ENCODE measurements at regions not wholly inside any gene's neighbourhood (a gene's known extent, or its start where the extent isn't known, plus 50 kb on each side); places are given as distances from the start of the nearest gene placed in this dataset.

GRCh38 chr18:26652501-26652900 lies 104.1 kb upstream of the KCTD1 start:
- in situ Hi-C loops (cut with HindIII; ENCODE audit: low sequenced_read_pairs): no loop called here
- no peak for DNase-seq (ENCODE audit: low read depth)
- no peak for TF ChIP-seq CTCF (IDR thresholded peaks at IDR 0.05; ENCODE audit: low read depth, low read length, missing control alignments)
- no peak overlapping the region for H3K4me3 ChIP-seq (ENCODE audit: low read depth, low read length)

- no peak for DNase-seq (ENCODE audit: low read depth)
- TF ChIP-seq CTCF (IDR thresholded peaks at IDR 0.05; ENCODE audit: low read depth, low read length, missing control alignments): no peak
- in situ Hi-C loops (cut with HindIII; ENCODE audit: low sequenced_read_pairs): no loop called here
- no peak overlapping the region for H3K4me3 ChIP-seq (ENCODE audit: low read depth, low read length)
Observed at GRCh38 chr18:26650310-26651268, 102.2 kb upstream of the KCTD1 start.

- no peak for DNase-seq (ENCODE audit: low read depth)
- TF ChIP-seq CTCF (IDR thresholded peaks at IDR 0.05; ENCODE audit: low read depth, low read length, missing control alignments): no peak
- H3K4me3 ChIP-seq (ENCODE audit: low read depth, low read length): no peak overlapping the region
- in situ Hi-C loops (cut with HindIII; ENCODE audit: low sequenced_read_pairs): no loop called here
Observed at GRCh38 chr18:26649193-26649543, 100.8 kb upstream of the KCTD1 start.

DNA sequence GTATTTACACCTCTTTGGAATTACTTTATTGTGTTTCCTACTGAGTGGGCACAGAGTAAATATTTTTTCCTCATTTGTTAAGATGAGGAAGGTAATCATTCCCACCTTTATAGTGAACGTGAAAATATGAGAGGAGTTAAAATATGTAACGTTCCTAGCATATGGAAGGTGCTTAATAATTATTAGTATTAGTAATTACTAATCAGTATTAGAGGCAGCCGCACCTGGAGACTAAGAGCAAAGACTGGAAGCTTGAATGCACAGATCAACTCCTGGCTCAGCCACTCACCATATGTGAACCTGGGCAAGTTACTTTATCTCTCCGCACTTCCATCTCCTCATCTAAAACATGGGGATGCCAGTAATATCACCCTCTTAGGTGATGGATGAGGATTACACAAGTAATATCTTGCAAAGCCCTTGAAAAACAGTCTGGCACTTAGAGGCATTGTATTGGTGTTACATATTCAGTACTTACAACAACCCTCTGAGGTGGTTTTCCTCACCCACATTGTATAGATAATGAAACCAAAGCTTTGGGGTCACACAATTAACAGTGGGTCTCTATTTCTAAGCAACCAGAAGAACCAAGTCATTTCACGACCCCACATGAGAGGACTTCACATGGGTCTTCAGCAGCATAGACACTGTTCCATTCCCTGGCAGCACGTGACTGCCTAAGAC lies 100.3 kb upstream of the KCTD1 start:
- no peak for TF ChIP-seq CTCF (IDR thresholded peaks at IDR 0.05; ENCODE audit: low read depth, low read length, missing control alignments)
- H3K4me3 ChIP-seq (ENCODE audit: low read depth, low read length): no peak overlapping the region
- in situ Hi-C loops (cut with HindIII; ENCODE audit: low sequenced_read_pairs): no loop called here
- no peak for DNase-seq (ENCODE audit: low read depth)

DNA sequence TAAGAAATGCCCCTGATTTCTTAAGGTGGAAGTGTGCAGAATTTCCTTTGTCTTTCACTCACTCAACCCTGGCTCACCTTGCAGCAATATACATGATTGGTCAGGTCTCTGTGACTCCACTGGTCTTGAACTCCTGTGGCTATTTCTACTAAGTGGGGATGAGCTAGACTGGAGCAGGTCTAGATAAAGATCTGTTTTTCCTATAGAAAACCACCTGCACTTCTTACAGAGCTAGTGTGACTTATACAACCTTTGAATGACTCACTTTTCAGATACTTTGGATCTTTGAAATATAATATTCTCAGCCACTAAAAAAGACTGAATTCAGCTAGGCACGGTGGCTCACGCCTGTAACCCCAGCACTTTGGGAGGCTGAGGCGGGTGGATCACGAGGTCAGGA lies 98.5 kb upstream of the KCTD1 start:
- no peak for TF ChIP-seq CTCF (IDR thresholded peaks at IDR 0.05; ENCODE audit: low read depth, low read length, missing control alignments)
- no peak overlapping the region for H3K4me3 ChIP-seq (ENCODE audit: low read depth, low read length)
- DNase-seq (ENCODE audit: low read depth): no peak
- in situ Hi-C loops (cut with HindIII; ENCODE audit: low sequenced_read_pairs): no loop called here

DNA sequence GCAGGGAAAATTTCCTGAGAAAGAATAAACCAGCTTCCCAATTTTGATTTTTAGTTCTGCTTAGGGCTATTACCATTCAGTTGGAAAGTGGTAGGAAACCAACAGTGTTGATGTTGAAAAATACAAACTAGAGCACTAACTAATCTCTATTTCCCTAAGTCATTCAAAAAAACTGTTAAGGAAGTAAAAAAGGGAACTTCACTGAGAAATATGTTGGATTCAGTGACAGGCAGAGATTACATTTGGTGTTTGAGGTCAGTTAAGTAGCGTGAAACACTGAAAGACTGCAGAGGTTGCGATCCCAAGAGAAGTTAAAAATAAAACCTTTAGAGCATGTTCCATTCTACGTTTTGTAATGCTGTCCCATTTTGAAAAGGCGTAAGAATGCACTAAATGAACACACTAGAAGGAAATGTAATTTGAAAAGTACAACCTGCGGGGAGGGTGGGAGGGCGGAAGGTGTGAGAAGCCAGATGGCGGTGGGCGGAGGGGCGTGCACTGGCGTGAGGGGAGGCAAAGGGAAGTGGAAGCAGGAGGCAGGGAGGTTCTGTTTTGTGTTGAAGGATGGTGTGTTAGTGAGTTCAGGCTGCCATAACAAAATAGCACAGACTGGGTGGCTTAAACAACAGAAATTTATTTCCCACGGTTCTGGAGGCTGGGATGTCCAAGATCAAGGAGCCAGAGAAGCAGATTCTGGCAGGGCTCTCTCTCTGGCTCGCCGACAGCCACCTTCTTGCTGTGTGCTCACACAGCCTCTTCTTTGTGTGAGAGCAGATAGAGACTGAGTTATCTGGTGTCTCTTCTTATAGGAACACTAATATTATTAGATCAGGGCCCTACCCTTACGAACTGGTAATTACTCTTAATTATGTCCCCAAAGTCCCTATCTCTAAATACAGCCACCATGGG lies 94.3 kb upstream of the KCTD1 start:
- TF ChIP-seq CTCF (IDR thresholded peaks at IDR 0.05; ENCODE audit: low read depth, low read length, missing control alignments): no peak
- H3K4me3 ChIP-seq (ENCODE audit: low read depth, low read length): no peak overlapping the region
- in situ Hi-C loops (cut with HindIII; ENCODE audit: low sequenced_read_pairs): no loop called here
- no peak for DNase-seq (ENCODE audit: low read depth)

Data from astrocyte of the cerebellum (primary cell).